HG03520 (cell line): ENCODE measurements at regions not wholly inside any gene's neighbourhood (a gene's known extent, or its start where the extent isn't known, plus 50 kb on each side); places are given as distances from the start of the nearest gene placed in this dataset.

Source experiments
- ATAC-seq: cut with Tn5 transposase; IDR thresholded peaks from one replicate; pipeline ENCODE4 v1.9.1; 2021; ENCODE audit warnings: mild to moderate bottlenecking, moderate library complexity; ENCODE audit not compliant: unreplicated experiment

DNA sequence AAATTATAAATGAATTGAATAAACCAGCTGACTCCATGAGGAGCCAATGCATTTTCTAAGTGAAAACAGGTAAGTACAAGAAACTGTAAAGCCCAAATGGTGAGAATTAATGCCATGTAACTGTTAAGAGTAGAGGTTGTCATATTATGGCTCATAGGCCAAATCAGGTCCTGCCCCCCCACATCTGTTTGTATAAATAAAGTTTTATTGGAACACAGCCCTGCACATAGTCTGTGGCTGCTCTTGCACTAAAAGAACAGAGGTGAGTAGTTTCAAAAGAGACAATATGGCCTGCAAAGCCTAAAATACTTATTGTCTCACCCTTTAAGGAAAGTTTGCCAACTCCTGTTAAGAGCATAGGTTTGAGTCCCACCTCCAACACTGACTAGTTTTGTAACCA is 140.5 kb upstream of the SRRM4 start:
- ATAC-seq = no peak

DNA sequence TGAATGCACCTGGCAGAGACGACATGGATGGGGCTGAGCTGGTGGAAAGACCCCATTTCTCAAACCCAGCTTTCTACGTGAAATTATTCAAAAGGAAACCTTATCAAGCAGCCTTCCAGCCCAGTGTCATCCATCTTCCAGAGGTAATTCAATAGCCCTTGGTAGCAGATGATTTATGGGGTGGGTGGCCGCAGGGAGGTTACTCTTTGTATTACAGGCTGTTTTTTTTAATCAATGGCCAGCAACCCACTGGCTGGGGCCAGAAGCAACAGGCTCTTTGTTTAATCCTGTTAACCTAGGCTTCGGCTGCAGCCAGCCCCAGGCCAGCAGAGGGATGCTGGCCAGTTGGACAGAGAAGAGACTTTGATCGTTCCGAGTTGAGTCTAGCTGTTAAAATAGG is 139.8 kb upstream of the SRRM4 start:
- no peak for ATAC-seq

DNA sequence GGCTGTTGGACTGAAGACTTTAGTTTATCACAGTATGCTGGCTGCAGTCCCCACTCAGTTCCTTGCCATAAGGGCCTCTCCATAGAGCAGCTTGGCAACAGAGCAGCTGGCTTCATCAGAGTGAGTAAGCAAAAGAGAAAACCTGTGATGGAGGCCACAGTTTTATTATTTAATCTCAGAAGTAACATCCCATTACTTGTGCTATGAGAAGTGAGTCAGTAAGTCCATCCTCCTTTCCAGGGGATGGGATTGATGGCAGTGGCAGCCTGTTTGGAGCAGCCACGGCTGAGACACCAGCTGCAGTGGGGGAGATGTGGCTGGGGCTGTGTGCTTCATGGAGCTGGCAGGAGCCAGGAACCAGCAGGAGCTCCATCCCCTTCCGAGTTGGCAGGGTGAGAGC is 138.5 kb upstream of the SRRM4 start:
- no peak for ATAC-seq

DNA sequence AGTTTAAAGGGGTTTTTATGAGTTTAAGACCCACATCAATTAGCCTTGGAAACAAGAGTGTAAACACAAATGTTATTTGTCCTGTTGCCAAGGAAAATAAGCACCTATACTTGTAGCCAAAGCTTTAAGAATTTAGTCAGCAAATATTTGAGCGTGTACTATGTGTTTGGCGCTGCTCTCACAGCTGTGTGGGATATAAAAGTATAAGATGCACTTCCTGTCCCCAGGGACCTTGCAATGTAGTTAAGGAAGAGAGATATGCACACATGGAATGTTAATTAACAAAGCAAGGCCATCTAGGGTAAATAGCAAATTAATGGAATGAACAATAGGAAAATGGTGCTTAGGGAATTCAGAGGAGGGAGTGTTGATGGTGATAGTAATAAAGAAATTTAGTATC is 134.9 kb upstream of the SRRM4 start:
- no peak for ATAC-seq

- no peak for ATAC-seq
Observed at GRCh38 chr12:118850244-118850825, 131.0 kb upstream of the SRRM4 start.

DNA sequence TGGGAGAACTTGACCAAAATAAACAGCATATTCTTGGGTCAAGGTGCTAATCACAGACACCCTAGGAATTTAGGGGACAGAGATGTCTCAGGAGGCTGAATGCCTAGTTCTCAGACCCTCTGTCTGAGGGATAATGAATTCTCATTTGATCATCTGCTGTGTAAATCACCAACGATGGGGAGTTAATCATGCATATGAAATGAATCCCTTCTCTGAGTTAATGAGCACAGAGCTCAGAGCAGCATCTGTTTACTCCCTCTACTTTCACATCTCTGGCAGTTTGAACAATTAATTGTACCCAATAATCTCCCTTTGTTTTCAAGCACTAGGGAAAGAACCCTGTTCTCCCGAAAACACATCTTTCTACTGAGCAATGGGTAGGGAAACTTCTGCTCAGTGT is 129.4 kb upstream of the SRRM4 start:
- no peak for ATAC-seq

DNA sequence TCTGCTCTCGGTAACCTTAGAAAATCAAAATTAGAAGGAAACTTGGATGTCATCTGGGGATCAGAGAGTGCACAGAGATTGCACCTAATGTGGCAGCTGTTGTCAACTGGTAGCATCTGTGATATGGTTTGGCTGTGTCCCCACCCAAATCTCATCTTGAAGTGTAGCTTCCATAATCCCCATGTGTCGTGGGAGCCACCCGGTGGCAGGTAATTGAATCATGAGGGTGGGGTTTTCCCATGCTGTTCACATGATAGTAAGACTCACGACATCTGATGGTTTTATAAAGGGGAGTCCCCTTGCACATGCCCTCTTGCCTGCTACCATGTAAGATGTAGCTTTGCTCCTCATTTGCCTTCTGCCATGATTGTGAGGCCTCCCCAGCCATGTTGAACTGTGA is 127.7 kb upstream of the SRRM4 start:
- no peak for ATAC-seq

- no peak for ATAC-seq
Observed at GRCh38 chr12:118855858-118856257, 125.5 kb upstream of the SRRM4 start.

GRCh38 chr12:118866346-118866745 is 115.0 kb upstream of the SRRM4 start:
- ATAC-seq = no peak

GRCh38 chr12:118870551-118870950 is 110.8 kb upstream of the SRRM4 start:
- ATAC-seq = no peak

DNA sequence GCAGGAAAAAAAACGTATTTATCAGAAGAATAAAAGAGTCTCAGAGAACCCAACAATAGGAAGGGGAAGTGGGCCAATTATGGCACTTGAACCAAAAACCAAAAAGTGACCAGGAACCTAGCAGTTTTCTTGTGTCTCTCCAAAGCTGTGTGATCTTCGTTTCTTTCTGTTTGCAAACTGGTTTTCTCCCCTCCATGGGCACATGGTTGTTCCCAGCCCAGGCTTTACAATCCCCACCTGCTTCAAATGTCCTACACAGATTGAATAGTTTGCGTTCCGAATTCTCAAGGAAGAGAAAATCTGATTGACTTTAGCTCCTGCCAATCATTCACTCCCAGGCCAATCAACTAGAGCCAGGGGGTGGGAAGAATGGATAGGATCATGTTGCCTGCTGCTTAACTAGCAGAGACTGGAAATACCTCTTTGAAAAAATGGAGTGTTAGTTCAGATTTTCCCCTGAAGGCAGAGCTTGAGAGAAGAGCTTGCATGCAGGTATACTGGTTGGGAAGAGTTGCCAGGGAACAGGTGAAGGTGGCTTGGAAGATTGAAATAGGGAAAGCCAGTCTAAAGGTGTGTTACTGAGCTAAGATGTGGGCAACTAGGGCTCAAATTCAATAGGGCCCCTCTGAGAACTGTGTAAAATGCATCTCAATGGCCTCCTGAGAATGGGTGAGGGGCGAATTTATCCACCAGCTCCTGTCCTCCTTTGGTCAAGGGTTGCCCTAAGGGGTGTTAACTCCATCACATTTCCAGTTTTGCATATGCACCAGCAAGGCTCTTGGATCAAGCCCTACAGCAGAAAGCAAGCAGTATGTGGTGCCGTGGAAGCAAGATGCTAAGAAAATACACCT is 106.4 kb upstream of the SRRM4 start:
- no peak for ATAC-seq

GRCh38 chr12:118880720-118881493 is 100.4 kb upstream of the SRRM4 start:
- no peak for ATAC-seq

DNA sequence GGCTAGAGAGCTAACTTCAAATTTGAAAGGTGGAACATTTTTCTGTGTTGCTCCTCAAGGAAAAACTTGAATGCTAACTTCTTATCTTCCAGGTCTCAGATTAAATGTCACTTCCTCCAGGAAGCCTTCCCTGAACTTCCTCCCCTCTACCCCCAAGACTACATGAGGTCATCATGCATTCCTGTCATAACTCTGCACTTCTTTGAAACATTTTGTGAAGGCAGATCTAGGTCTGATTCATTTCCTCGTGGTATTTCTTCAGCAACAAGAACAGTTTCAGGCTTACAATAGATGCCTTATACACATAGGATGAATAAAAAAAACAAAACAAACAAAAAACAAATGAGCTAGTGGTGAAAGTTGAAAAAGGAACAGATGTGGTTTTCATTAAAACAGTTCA is 97.1 kb upstream of the SRRM4 start:
- ATAC-seq = no peak

DNA sequence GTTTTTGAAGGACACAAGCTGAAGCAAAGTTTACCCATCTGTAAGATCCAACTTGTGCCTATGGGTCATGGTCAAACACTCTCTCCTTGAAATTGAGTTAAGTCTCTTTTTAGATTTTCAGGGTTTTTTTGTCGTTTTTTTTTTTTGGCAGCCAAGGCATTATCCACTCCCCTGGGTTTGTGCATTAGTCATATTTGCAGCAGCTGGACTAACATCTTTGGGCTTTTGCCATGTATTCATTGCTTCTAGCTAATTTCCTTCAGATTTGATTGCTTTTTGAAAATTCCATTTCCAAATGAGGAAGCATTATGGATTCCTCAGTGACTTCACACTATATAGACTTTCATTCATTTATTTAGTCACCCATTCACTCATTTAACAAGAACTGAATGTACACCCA is 80.3 kb upstream of the SRRM4 start:
- no peak for ATAC-seq

DNA sequence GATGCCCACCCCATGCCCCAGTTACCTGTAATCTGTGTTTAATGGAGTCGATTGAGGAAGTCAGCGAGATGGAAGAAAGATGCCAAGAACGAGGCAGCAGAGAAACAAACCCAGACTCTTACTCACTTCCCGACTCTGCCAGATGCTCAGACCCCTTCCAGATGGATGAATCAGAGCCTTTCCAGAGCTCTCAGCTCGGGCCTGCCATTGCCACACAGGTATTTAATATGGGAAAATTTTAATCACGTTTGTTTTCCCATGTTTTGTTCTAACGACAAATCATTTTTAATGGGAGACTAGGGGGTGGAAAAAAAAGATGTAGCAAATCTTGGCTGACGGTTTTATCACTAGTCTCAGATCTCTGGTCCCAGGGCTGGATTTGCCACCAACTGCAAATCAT is 72.5 kb upstream of the SRRM4 start:
- ATAC-seq = no peak

- no peak for ATAC-seq
Observed at GRCh38 chr12:118912697-118913270, 68.6 kb upstream of the SRRM4 start.

GRCh38 chr12:118921761-118922160 is 59.6 kb upstream of the SRRM4 start:
- ATAC-seq = no peak

- no peak for ATAC-seq
Observed at GRCh38 chr12:118922405-118922804, 58.9 kb upstream of the SRRM4 start.

- ATAC-seq = no peak
Observed at GRCh38 chr12:118925407-118925806, 55.9 kb upstream of the SRRM4 start.

- no peak for ATAC-seq
Observed at GRCh38 chr12:118925826-118926225, 55.5 kb upstream of the SRRM4 start.
